T-helper 2 cell treated with Interferon-gamma antibody and Interleukin-4, amounts not matched to agents 5 μg/mL and 100 μg/mL, for 36 hours (primary cell): ENCODE measurements at regions not wholly inside any gene's neighbourhood (a gene's known extent, or its start where the extent isn't known, plus 50 kb on each side); places are given as distances from the start of the nearest gene placed in this dataset.

Experiments
- DNase-seq: peaks from one replicate; pipeline ENCODE4 v3.0.0; 2021; ENCODE audit warnings: low spot score
- H3K27ac Mint-ChIP-seq: one replicate; pipeline ENCODE4 v1.8.0; 2021; ENCODE audit warnings: mild to moderate bottlenecking, mixed read lengths
- H3K27me3 Mint-ChIP-seq: one replicate; pipeline ENCODE4 v1.8.0; 2021; ENCODE audit warnings: low read depth, mixed read lengths
- H3K36me3 Mint-ChIP-seq: one replicate; pipeline ENCODE4 v1.8.0; 2021; ENCODE audit warnings: low read depth, mixed read lengths
- H3K4me1 Mint-ChIP-seq: one replicate; pipeline ENCODE4 v1.8.0; 2021; ENCODE audit warnings: low read depth, mixed read lengths
- H3K4me3 Mint-ChIP-seq: one replicate; pipeline ENCODE4 v1.8.0; 2022; ENCODE audit warnings: mild to moderate bottlenecking, moderate library complexity, mixed read lengths
- H3K9me3 Mint-ChIP-seq: one replicate; pipeline ENCODE4 v1.8.0; 2021; ENCODE audit warnings: mixed read lengths

GRCh38 chr14:71322655-71323250 lies 415.5 kb downstream of the PCNX1 start:
- Mint-ChIP-seq H3K36me3 (peaks cover 9% of the 10 kb centered on the region), H3K27ac (peak overlapping the region; percentile 13), H3K4me1 (peaks cover 52% of the 10 kb centered on the region), H3K4me3 (peak overlapping the region; percentile 92), H3K9me3 (no peaks in the 10 kb centered on the region), H3K27me3 (no peaks in the 10 kb centered on the region)
- DNase-seq = no peak

- no peaks in the 10 kb centered on the region for H3K27me3 Mint-ChIP-seq
- peak; percentile 78 for DNase-seq
- H3K4me3 Mint-ChIP-seq = peak overlapping the region; percentile 66
- no peaks in the 10 kb centered on the region for H3K9me3 Mint-ChIP-seq
- peaks cover 58% of the 10 kb centered on the region for H3K4me1 Mint-ChIP-seq
- peak overlapping the region; percentile 47 for H3K27ac Mint-ChIP-seq
- H3K36me3 Mint-ChIP-seq = peaks cover 13% of the 10 kb centered on the region
Measured at GRCh38 chr14:71324767-71325272, 417.6 kb downstream of the PCNX1 start.

DNA sequence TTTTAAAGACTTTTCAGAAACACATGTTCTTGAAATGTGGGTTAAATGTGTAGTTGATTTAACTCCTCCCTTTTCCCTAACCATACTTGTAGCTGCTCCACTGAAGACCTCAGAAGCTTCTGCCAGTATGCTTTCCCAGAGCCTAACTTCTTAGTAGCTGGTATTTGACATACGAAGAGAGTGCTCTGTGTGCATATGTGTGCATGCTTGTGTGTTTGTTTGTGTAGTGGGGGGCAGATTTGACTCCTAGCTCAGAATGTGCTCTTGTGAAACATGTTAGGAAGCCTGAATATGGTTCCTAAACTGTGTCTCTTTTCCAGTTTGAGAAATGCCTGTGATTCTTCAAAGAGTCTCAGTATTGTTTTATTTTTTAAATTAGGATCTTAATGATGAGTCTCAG lies 420.4 kb downstream of the PCNX1 start:
- no peak for DNase-seq
- H3K9me3 Mint-ChIP-seq = no peaks in the 10 kb centered on the region
- H3K4me1 Mint-ChIP-seq = peaks cover 60% of the 10 kb centered on the region
- peak overlapping the region; percentile 2 for H3K4me3 Mint-ChIP-seq
- no peak overlapping the region for H3K27ac Mint-ChIP-seq
- peaks cover 30% of the 10 kb centered on the region for H3K36me3 Mint-ChIP-seq
- no peaks in the 10 kb centered on the region for H3K27me3 Mint-ChIP-seq

GRCh38 chr14:71328183-71328582 lies 420.9 kb downstream of the PCNX1 start:
- no peak for DNase-seq
- no peak overlapping the region for H3K27ac Mint-ChIP-seq
- peaks cover 30% of the 10 kb centered on the region for H3K36me3 Mint-ChIP-seq
- H3K4me1 Mint-ChIP-seq = peaks cover 55% of the 10 kb centered on the region
- H3K4me3 Mint-ChIP-seq = no peak overlapping the region
- no peaks in the 10 kb centered on the region for H3K27me3 Mint-ChIP-seq
- no peaks in the 10 kb centered on the region for H3K9me3 Mint-ChIP-seq

- no peaks in the 10 kb centered on the region for H3K27me3 Mint-ChIP-seq
- DNase-seq = no peak
- H3K27ac Mint-ChIP-seq = no peak overlapping the region
- H3K9me3 Mint-ChIP-seq = peaks cover 6% of the 10 kb centered on the region
- peaks cover 33% of the 10 kb centered on the region for H3K36me3 Mint-ChIP-seq
- no peak overlapping the region for H3K4me3 Mint-ChIP-seq
- peaks cover 57% of the 10 kb centered on the region for H3K4me1 Mint-ChIP-seq
Measured at GRCh38 chr14:71328954-71329353, 421.7 kb downstream of the PCNX1 start.

DNA sequence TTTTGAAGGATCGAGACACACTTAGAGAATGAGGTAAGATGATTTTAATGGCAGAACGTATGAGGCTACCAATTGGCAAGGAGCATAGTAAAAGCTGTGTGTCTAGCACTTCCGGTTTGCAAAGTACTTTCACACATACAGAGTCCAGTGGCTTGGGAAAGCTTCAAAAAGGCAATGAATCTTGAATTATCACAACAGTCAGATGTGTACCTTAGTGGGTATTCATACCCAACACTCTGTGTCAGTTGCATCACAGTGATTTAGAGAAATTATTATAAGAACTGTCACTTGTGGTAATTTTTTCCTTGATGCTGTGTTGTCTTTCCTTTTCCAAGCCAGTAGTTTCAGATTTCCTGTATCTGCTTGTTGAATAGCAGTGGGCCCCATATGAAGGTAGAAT lies 424.1 kb downstream of the PCNX1 start:
- H3K36me3 Mint-ChIP-seq = peaks cover 38% of the 10 kb centered on the region
- peaks cover 37% of the 10 kb centered on the region for H3K4me1 Mint-ChIP-seq
- H3K27ac Mint-ChIP-seq = no peak overlapping the region
- peaks cover 8% of the 10 kb centered on the region for H3K9me3 Mint-ChIP-seq
- H3K27me3 Mint-ChIP-seq = no peaks in the 10 kb centered on the region
- no peak for DNase-seq
- H3K4me3 Mint-ChIP-seq = no peak overlapping the region

DNA sequence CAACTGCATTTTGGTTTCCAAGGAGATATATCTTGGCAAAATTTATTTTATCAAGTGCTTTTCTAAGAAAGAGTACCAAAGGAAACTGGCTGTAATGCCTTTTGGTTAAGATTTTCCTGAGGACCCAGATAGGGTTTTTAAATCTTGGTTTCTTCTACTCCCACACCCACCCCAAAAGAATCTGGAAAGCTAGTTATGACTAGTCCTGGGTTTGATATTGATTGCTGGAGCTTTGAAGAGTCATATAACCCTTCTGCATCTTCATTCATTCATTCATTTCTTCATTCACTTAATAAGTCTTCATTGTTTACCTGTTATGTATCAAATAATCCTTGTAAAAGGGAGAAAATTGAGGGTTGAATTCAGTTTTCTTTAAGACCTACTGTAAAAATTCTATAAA lies 425.2 kb downstream of the PCNX1 start:
- peak; percentile 38 for DNase-seq
- no peak overlapping the region for H3K27ac Mint-ChIP-seq
- H3K4me3 Mint-ChIP-seq = no peak overlapping the region
- H3K9me3 Mint-ChIP-seq = peaks cover 8% of the 10 kb centered on the region
- H3K4me1 Mint-ChIP-seq = peaks cover 36% of the 10 kb centered on the region
- H3K36me3 Mint-ChIP-seq = peaks cover 47% of the 10 kb centered on the region
- H3K27me3 Mint-ChIP-seq = no peaks in the 10 kb centered on the region

DNA sequence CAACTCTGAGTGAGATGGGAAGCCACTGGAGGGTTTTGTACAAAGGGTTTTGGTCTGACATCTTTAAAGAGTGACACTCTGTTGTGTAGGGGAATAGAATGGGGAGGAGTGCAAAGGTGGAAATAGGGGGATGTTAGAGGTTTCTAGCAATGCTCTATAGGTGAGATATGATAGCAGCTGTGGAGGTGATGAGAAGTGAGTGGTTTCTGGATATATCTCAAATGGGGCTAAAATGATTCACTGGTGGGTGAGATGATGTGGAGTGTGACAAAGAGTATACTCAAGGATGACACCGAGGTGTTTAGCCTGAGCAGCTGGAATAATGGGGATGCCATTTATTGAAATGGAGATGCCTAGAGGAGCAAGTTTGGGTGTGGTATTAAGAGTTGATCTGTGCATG lies 426.4 kb downstream of the PCNX1 start:
- no peak overlapping the region for H3K27ac Mint-ChIP-seq
- H3K4me3 Mint-ChIP-seq = no peak overlapping the region
- peaks cover 23% of the 10 kb centered on the region for H3K4me1 Mint-ChIP-seq
- peaks cover 8% of the 10 kb centered on the region for H3K9me3 Mint-ChIP-seq
- H3K36me3 Mint-ChIP-seq = peaks cover 53% of the 10 kb centered on the region
- no peaks in the 10 kb centered on the region for H3K27me3 Mint-ChIP-seq
- peak; percentile 25 for DNase-seq

DNA sequence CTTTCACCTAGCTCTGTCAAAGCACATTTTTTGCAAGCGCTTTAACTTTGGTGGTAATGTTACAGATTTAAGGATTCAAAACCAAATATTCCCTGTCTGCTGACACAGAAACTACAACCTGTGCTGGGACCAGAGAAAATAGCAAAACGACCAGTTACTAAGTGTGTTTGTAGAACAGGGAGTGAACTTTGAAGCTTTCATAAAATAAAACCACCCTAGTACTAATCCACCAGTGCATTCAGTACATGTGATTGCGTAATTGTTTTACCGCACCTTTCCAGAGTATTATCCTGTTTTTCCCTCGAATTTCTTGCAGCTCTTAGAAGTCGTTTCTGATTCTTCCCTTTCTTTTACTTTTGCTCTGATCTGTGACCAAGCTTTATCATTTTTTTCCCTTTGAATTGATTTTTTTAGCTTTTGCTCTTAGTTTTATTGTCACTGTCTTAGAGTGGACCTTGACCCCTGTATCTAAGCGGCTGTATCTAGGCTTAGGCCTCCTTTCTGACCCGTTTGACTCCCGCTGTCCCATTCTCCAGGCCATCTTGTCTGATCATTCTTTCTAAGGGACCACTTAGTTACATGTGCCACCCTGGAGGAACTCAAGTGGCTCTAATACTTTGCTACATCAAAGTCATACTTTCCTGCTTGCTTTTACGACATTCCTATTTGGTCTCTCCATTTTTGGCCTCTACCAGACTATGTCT lies 429.4 kb downstream of the PCNX1 start:
- no peak overlapping the region for H3K27ac Mint-ChIP-seq
- no peak for DNase-seq
- H3K27me3 Mint-ChIP-seq = no peaks in the 10 kb centered on the region
- H3K36me3 Mint-ChIP-seq = peaks cover 38% of the 10 kb centered on the region
- peaks cover 24% of the 10 kb centered on the region for H3K4me1 Mint-ChIP-seq
- no peak overlapping the region for H3K4me3 Mint-ChIP-seq
- H3K9me3 Mint-ChIP-seq = peaks cover 8% of the 10 kb centered on the region

DNA sequence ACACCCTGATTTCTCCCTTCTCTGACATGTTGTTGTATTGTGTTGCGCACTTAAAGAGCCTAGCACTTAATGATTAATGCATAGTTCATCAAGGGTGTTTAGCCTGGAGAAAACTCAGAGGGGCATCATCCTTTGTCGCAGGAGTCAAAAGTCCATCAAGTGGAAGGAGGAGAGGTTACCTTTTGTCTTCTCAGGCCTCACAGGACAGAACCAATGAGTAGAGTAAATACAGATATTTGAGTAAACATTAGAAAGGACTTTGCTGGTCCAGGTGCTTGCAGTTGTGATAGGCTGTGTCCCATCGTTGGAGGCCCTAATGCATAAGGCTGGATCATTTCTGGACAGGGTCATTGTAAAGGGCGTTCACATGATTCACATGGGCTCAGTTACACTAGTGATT lies 430.9 kb downstream of the PCNX1 start:
- Mint-ChIP-seq H3K27me3 (no peaks in the 10 kb centered on the region), H3K27ac (no peak overlapping the region), H3K4me1 (peaks cover 19% of the 10 kb centered on the region), H3K4me3 (no peak overlapping the region), H3K9me3 (peaks cover 8% of the 10 kb centered on the region), H3K36me3 (peaks cover 32% of the 10 kb centered on the region)
- DNase-seq = no peak

DNA sequence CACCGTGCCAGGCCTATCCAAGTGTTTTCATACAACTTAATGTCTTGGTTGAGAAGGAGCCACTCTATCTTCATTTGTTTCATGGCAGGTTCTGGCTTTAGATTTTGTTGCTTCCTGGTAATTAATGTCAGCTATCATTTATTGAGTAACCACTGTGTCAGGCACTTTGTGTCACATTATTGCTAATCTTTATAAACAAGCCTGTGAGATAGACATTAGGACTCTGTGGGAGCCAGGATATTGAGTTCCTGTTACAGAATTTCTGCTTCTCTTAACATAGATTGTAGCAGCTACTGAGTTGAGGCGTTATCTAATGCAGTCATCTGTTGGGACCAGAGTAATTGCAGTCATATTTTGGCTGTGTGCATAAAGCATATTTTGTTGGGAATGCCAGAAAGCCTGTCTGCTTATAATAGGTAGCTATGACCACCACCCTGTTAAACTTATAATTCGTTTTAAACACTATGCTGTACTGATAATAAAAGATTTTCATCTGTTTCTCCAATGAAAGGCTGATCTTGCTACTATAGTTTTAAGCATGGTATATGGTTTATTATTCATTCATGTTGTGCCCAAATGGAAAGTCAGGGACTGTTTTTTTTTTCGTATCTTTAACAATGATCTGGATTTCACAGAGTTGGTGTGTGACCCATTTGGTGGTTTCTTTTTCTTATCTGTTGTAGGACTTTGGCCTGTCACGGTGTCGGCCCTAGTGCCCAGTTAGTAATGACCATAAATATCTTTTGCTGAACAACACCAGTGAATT lies 432.6 kb downstream of the PCNX1 start:
- Mint-ChIP-seq H3K4me1 (peaks cover 15% of the 10 kb centered on the region), H3K4me3 (no peak overlapping the region), H3K27ac (no peak overlapping the region), H3K36me3 (peaks cover 19% of the 10 kb centered on the region), H3K9me3 (no peaks in the 10 kb centered on the region), H3K27me3 (no peaks in the 10 kb centered on the region)
- DNase-seq = no peak

DNA sequence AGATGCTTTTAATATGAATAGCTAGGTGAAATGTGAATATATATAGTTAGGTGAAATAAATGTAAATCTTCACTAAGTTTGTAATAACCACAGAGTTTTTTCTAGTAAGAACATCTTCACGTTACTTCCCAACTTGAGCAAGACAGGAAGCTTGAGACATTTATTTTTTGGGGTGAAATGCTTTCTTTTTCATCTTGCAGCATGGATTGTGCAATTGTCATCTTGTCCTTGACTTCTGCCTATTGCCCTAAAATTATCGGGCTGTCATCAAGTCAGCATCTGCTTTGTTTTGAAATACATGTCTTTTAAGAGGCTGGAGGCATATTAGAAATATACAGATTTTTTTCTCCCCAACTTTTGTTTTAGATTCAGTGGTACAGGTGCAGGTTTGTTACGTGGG lies 433.9 kb downstream of the PCNX1 start:
- no peak for DNase-seq
- peaks cover 18% of the 10 kb centered on the region for H3K4me1 Mint-ChIP-seq
- H3K27me3 Mint-ChIP-seq = no peaks in the 10 kb centered on the region
- H3K27ac Mint-ChIP-seq = no peak overlapping the region
- H3K4me3 Mint-ChIP-seq = no peak overlapping the region
- H3K36me3 Mint-ChIP-seq = peaks cover 20% of the 10 kb centered on the region
- H3K9me3 Mint-ChIP-seq = no peaks in the 10 kb centered on the region

- no peak for DNase-seq
- Mint-ChIP-seq H3K36me3 (peaks cover 11% of the 10 kb centered on the region), H3K9me3 (no peaks in the 10 kb centered on the region), H3K4me1 (peaks cover 24% of the 10 kb centered on the region), H3K4me3 (no peak overlapping the region), H3K27ac (no peak overlapping the region), H3K27me3 (no peaks in the 10 kb centered on the region)
Measured at GRCh38 chr14:71343724-71344123, 436.5 kb downstream of the PCNX1 start.

GRCh38 chr14:71344506-71344905 lies 437.2 kb downstream of the PCNX1 start:
- H3K4me1 Mint-ChIP-seq = peaks cover 23% of the 10 kb centered on the region

More at GRCh38 chr14:71344506-71344905, 437.2 kb downstream of the PCNX1 start:
- no peak for DNase-seq
- Mint-ChIP-seq H3K36me3 (peaks cover 12% of the 10 kb centered on the region), H3K4me3 (no peak overlapping the region), H3K27me3 (no peaks in the 10 kb centered on the region), H3K27ac (no peak overlapping the region), H3K9me3 (no peaks in the 10 kb centered on the region)
